ENCODE measurements at regions not wholly inside any gene's neighbourhood (a gene's known extent, or its start where the extent isn't known, plus 50 kb on each side); places are given as distances from the start of the nearest gene placed in this dataset.

DNA sequence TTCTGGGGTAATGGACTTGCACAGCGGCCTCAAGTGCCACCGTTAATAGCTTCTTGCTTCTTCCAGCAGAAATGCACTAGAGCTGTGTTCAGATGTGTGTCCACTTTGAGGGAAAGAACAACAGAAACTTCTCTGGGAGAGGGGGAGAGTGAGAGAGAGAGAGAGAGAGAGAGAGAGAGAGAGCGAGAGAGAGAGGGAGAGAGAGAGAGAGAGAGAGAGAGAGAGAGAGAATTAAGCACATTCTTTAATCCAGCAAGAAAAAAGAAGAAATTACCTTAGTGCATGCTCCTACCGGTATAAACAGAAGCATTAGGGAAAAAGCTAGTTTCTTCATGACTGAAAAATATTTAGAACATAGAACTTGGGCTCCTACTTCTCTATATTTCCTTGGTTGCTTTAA is 418.8 kb downstream of the MAN2A1 start:
- H3K36me3 ChIP-seq (ENCODE audit: control insufficient read depth, insufficient read depth, low read length), result no peaks in the 10 kb centered on the region
- H3K9me3 ChIP-seq (ENCODE audit: control insufficient read depth, low read length), result no peaks in the 10 kb centered on the region
- no peaks in the 10 kb centered on the region for H3K4me1 ChIP-seq (ENCODE audit: control insufficient read depth, insufficient read depth, low read length, poor library complexity, severe bottlenecking)
- H3K27ac ChIP-seq (ENCODE audit: low read depth, low read length, severe bottlenecking), result no peak overlapping the region
- 86 to 100% methylated on average over 2 of the region's 4 CpGs for WGBS, 2 experiments (ENCODE audit: insufficient coverage in 2 of 2)
- H3K4me3 ChIP-seq (ENCODE audit: extremely low read depth, insufficient read depth, low read length, poor library complexity, severe bottlenecking), result no peak overlapping the region

DNA sequence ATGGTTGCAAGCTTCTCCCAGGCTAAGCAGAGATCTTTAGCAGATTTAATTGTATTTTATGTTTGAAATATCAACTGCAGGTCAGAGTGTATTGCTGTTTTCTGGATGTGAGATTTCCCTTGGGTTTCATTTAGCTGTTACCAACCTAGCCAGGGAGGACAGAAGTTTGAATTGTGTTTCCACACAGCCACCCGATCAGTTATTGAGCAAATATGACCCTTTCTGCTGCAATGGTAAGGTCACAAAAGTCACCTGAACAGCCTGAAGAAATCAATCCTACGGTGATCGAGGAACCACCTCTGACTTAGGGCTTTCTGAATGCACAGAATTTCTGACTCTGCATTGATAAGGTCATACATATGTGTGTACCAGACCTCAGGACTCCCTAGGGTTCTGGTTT is 419.9 kb downstream of the MAN2A1 start:
- Histone ChIP-seq H3K27ac (ENCODE audit: low read depth, low read length, severe bottlenecking) (no peak overlapping the region), H3K9me3 (ENCODE audit: control insufficient read depth, low read length) (no peaks in the 10 kb centered on the region), H3K4me1 (ENCODE audit: control insufficient read depth, insufficient read depth, low read length, poor library complexity, severe bottlenecking) (no peaks in the 10 kb centered on the region), H3K4me3 (ENCODE audit: extremely low read depth, insufficient read depth, low read length, poor library complexity, severe bottlenecking) (no peak overlapping the region), H3K36me3 (ENCODE audit: control insufficient read depth, insufficient read depth, low read length) (no peaks in the 10 kb centered on the region)
- 94 to 96% methylated on average over 3 of the region's 3 CpGs for WGBS, 2 experiments (ENCODE audit: insufficient coverage in 2 of 2)

DNA sequence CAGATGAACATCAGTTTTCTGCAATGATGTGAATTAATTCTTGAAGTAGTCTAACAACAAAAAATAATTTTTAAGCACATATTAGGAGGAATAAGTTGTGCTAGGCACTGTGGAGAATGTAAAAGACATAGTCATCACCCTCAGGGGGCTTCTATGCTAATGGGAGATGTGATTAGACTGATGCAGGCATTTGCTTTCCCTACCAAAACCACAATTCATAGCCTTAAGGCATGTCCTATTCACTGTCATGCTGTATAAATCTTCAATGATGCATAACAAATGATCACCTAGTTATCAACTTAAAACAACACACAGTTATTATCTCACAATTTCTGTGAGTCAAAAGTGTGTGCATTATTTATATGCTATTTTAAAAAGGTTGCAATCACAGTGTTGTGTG is 422.6 kb downstream of the MAN2A1 start:
- Histone ChIP-seq H3K9me3 (ENCODE audit: control insufficient read depth, low read length) (no peaks in the 10 kb centered on the region), H3K4me3 (ENCODE audit: extremely low read depth, insufficient read depth, low read length, poor library complexity, severe bottlenecking) (no peak overlapping the region), H3K4me1 (ENCODE audit: control insufficient read depth, insufficient read depth, low read length, poor library complexity, severe bottlenecking) (no peaks in the 10 kb centered on the region), H3K27ac (ENCODE audit: low read depth, low read length, severe bottlenecking) (no peak overlapping the region), H3K36me3 (ENCODE audit: control insufficient read depth, insufficient read depth, low read length) (no peaks in the 10 kb centered on the region)

DNA sequence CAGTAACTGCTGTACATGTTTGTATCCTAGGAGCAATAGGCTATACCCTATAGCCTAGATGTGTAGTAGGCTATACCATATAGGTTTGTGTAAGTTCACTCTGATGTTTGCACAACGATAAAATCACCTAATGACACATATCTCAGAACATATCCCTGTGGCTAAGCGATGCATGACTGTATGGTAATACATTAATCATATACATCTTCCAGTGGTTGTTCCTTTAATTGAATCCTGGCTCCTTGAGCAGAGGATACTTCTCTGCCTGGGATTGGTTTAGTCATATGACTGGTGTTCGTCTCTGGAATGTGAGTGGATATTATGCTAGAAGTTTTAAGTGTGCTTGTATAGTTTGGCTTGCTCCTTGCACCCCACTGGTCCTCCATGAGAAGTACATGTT is 425.8 kb downstream of the MAN2A1 start:
- WGBS, 2 experiments (ENCODE audit: insufficient coverage in 2 of 2), result no CpG with 5 or more reads among the region's 3 CpGs

DNA sequence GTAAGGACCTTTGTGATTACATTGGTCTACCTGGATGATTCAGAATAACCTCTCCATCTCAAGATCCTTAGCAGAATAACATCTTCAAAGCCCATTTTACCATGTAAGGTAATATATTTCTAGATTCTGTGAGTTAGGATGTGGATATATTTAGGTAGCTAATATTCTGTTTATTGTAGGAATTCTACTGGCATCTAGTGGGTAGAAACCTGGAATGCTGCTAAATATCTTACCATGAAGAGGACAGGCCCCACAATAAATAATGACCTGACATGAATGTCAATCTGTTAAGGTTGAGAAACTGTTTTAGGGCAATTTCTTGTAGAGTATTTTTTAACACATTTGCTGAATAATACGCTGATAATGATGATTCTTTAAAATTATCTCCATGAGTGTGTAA is 426.8 kb downstream of the MAN2A1 start:
- WGBS, 2 experiments (ENCODE audit: insufficient coverage in 2 of 2), result no CpG with 5 or more reads among the region's 1 CpG
- H3K36me3 ChIP-seq (ENCODE audit: control insufficient read depth, insufficient read depth, low read length), result no peaks in the 10 kb centered on the region
- H3K4me3 ChIP-seq (ENCODE audit: extremely low read depth, insufficient read depth, low read length, poor library complexity, severe bottlenecking), result no peak overlapping the region
- H3K9me3 ChIP-seq (ENCODE audit: control insufficient read depth, low read length), result no peaks in the 10 kb centered on the region
- no peak overlapping the region for H3K27ac ChIP-seq (ENCODE audit: low read depth, low read length, severe bottlenecking)
- H3K4me1 ChIP-seq (ENCODE audit: control insufficient read depth, insufficient read depth, low read length, poor library complexity, severe bottlenecking), result no peaks in the 10 kb centered on the region

More for the DNA sequence above, 425.8 kb downstream of the MAN2A1 start:
- Histone ChIP-seq H3K27ac (ENCODE audit: low read depth, low read length, severe bottlenecking) (no peak overlapping the region), H3K4me3 (ENCODE audit: extremely low read depth, insufficient read depth, low read length, poor library complexity, severe bottlenecking) (no peak overlapping the region), H3K9me3 (ENCODE audit: control insufficient read depth, low read length) (no peaks in the 10 kb centered on the region), H3K4me1 (ENCODE audit: control insufficient read depth, insufficient read depth, low read length, poor library complexity, severe bottlenecking) (no peaks in the 10 kb centered on the region), H3K36me3 (ENCODE audit: control insufficient read depth, insufficient read depth, low read length) (no peaks in the 10 kb centered on the region)

DNA sequence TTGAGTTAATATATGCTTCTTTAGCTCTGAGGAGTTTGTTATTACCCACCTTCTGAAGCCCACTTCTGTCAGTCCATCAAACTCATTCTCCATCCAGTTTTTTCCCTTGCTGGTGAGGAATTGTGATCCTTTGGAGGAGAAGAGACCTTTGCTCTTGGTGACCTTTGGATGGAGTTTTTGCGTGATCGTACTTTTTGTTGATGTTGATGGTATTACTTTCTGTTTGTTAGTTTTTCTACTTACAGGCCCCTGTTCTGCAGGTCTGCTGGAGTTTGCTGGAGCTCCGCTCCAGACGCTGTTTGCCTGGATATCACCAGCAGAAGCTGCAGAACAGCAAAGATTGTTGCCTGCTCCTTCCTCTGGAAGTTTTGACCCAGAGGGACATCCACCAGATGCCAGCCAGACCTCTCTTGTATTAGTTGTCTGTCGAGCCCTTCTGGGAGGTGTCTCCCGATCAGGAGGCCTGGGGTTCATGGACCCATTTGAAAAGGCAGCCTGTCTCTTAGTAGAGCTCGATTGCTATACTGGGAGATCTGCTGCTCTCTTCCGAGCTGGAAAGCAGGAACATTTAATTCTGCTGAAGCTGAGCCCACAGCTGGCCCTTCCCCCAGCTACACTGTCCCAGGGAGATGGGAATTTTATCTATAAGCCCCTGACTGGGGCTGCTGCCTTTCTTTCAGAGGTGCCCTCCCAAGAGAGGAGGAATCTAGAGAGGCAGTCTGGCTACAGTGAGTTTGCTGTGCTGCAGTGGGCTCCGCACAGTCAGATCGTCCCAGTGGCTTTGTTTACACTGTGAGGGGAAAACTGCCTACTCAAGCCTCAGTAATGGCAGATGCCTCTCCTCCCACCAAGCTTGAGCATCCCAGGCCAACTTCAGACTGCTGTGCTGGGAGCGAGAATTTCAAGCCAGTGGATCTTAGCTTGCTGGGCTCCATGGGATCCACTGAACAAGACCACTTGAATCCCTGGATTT is 445.5 kb downstream of the MAN2A1 start:
- Histone ChIP-seq H3K4me3 (ENCODE audit: extremely low read depth, insufficient read depth, low read length, poor library complexity, severe bottlenecking) (no peak overlapping the region), H3K4me1 (ENCODE audit: control insufficient read depth, insufficient read depth, low read length, poor library complexity, severe bottlenecking) (no peaks in the 10 kb centered on the region), H3K27ac (ENCODE audit: low read depth, low read length, severe bottlenecking) (no peak overlapping the region), H3K36me3 (ENCODE audit: control insufficient read depth, insufficient read depth, low read length) (no peaks in the 10 kb centered on the region), H3K9me3 (ENCODE audit: control insufficient read depth, low read length) (no peaks in the 10 kb centered on the region)
- 76 to 80% methylated on average over 7 of the region's 11 CpGs for WGBS, 2 experiments (ENCODE audit: insufficient coverage in 2 of 2)

DNA sequence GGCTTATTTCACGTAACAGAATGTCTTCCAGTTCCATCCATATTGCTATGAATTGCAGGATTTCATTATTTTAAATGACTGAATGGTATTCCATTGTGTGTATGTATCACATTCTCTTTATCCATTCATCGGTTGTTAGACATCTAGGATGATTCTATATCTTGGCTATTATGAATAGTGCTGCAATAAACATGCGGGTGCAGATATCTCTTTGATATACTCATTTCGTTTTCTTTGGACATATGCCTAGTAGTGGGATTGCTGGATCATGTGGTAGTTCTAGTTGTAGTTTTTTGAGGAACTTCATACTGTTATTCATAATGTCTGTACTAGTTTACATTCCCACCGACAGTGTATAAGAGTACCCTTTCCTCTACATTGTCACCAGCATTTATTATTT is 460.5 kb downstream of the MAN2A1 start:
- Histone ChIP-seq H3K36me3 (ENCODE audit: control insufficient read depth, insufficient read depth, low read length) (no peaks in the 10 kb centered on the region), H3K4me3 (ENCODE audit: extremely low read depth, insufficient read depth, low read length, poor library complexity, severe bottlenecking) (no peak overlapping the region), H3K4me1 (ENCODE audit: control insufficient read depth, insufficient read depth, low read length, poor library complexity, severe bottlenecking) (no peaks in the 10 kb centered on the region), H3K27ac (ENCODE audit: low read depth, low read length, severe bottlenecking) (no peak overlapping the region), H3K9me3 (ENCODE audit: control insufficient read depth, low read length) (no peaks in the 10 kb centered on the region)
- 80% methylated on average over 1 of the region's 5 CpGs; no CpG with 5 or more reads in 1 of the 2 experiments for WGBS, 2 experiments (ENCODE audit: insufficient coverage in 2 of 2)

DNA sequence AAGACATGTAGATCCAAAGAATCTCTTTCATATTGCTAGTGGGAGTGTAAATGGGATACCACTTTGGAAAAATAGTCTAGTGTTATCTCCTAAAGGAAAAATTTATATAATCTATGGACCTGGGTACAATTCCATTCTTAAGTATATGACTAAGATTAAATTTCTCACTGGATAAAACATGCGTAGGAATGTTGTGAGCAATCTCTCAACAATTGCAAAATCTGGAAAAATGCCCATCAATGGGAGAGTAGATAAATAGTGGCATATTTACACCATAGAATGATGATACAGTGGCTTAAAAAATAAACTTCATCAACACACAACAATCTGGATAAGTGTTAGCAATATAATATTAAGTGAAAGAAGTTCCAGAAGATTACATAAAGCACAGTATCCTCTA is 469.5 kb downstream of the MAN2A1 start:
- Histone ChIP-seq H3K4me3 (ENCODE audit: extremely low read depth, insufficient read depth, low read length, poor library complexity, severe bottlenecking) (no peak overlapping the region), H3K27ac (ENCODE audit: low read depth, low read length, severe bottlenecking) (no peak overlapping the region), H3K4me1 (ENCODE audit: control insufficient read depth, insufficient read depth, low read length, poor library complexity, severe bottlenecking) (no peaks in the 10 kb centered on the region), H3K9me3 (ENCODE audit: control insufficient read depth, low read length) (no peaks in the 10 kb centered on the region), H3K36me3 (ENCODE audit: control insufficient read depth, insufficient read depth, low read length) (no peaks in the 10 kb centered on the region)
- no CpG with 5 or more reads among the region's 1 CpG for WGBS, 2 experiments (ENCODE audit: insufficient coverage in 2 of 2)

DNA sequence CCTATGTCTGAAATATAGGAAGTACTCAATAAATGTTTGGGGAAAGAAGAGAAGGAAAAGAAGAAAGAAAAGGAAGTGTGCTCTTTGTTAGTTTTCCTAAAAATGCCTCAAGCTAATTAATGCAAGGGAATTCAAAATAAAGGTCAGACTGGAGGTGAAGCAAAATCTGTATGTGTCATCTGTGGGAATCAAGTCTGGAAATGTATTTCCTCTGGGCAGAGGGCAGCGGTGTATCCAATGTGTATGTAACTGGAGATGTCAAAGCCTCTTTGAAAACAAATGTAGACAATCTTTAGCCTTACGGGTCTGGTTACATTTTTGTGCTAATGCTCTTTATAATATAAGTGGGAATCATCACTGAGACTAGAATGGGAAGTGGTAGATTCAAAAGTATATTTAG is 471.4 kb downstream of the MAN2A1 start:
- no peaks in the 10 kb centered on the region for H3K9me3 ChIP-seq (ENCODE audit: control insufficient read depth, low read length)
- WGBS, 2 experiments (ENCODE audit: insufficient coverage in 2 of 2), result 94% methylated on average over 2 of the region's 2 CpGs; no CpG with 5 or more reads in 1 of the 2 experiments
- no peaks in the 10 kb centered on the region for H3K36me3 ChIP-seq (ENCODE audit: control insufficient read depth, insufficient read depth, low read length)
- no peak overlapping the region for H3K27ac ChIP-seq (ENCODE audit: low read depth, low read length, severe bottlenecking)
- no peak overlapping the region for H3K4me3 ChIP-seq (ENCODE audit: extremely low read depth, insufficient read depth, low read length, poor library complexity, severe bottlenecking)
- H3K4me1 ChIP-seq (ENCODE audit: control insufficient read depth, insufficient read depth, low read length, poor library complexity, severe bottlenecking), result no peaks in the 10 kb centered on the region

DNA sequence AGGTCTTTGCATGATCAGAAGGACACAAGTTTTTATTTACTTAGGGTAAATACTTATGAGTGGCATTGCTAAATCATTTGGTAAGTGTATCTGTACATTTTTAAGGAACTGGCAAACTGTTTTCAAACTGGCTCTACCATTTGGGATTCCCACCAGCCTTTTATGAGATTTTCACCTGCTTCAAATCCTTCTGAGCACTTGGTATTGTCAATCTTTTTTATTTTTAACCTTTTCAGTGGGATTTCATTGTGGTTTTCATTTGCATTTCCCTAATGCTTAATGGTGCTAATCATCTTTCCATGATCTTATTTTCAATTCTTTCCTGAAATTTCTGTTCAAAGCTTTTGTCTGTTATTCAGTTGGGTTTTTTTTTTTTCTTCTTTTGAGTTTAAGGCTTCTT is 475.6 kb downstream of the MAN2A1 start:
- Histone ChIP-seq H3K36me3 (ENCODE audit: control insufficient read depth, insufficient read depth, low read length) (no peaks in the 10 kb centered on the region), H3K4me1 (ENCODE audit: control insufficient read depth, insufficient read depth, low read length, poor library complexity, severe bottlenecking) (no peaks in the 10 kb centered on the region), H3K27ac (ENCODE audit: low read depth, low read length, severe bottlenecking) (no peak overlapping the region), H3K4me3 (ENCODE audit: extremely low read depth, insufficient read depth, low read length, poor library complexity, severe bottlenecking) (no peak overlapping the region), H3K9me3 (ENCODE audit: control insufficient read depth, low read length) (no peaks in the 10 kb centered on the region)

DNA sequence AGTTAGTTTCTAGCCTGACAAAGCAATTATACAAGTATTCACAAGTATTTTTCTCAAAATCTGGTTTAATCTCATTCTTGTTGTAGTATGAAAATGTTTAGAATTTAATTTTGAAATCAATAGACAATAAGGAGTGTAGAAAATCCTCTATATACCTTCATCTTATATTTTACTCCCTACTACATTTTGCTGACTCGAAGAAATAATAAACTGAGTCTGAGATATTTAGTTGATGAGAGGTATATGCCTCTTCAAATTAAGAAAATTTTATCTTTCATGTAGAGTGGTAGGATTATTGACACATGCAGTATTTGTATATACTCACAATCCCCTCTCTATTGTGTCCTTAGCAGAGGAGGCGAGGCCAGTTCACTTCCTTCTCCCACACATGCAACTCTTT is 477.7 kb downstream of the MAN2A1 start:
- H3K4me3 ChIP-seq (ENCODE audit: extremely low read depth, insufficient read depth, low read length, poor library complexity, severe bottlenecking), result no peak overlapping the region
- no peaks in the 10 kb centered on the region for H3K4me1 ChIP-seq (ENCODE audit: control insufficient read depth, insufficient read depth, low read length, poor library complexity, severe bottlenecking)
- H3K9me3 ChIP-seq (ENCODE audit: control insufficient read depth, low read length), result no peaks in the 10 kb centered on the region
- WGBS, 2 experiments (ENCODE audit: insufficient coverage in 2 of 2), result no CpG with 5 or more reads among the region's 2 CpGs
- H3K36me3 ChIP-seq (ENCODE audit: control insufficient read depth, insufficient read depth, low read length), result no peaks in the 10 kb centered on the region
- no peak overlapping the region for H3K27ac ChIP-seq (ENCODE audit: low read depth, low read length, severe bottlenecking)
